ENCODE measurements at regions not wholly inside any gene's neighbourhood (a gene's known extent, or its start where the extent isn't known, plus 50 kb on each side); places are given as distances from the start of the nearest gene placed in this dataset.
"Not testable (repeated sequence)": the region's sequence is repeated elsewhere in the genome, so short reads cannot be mapped to it uniquely, and the experiment has no call there.

DNA sequence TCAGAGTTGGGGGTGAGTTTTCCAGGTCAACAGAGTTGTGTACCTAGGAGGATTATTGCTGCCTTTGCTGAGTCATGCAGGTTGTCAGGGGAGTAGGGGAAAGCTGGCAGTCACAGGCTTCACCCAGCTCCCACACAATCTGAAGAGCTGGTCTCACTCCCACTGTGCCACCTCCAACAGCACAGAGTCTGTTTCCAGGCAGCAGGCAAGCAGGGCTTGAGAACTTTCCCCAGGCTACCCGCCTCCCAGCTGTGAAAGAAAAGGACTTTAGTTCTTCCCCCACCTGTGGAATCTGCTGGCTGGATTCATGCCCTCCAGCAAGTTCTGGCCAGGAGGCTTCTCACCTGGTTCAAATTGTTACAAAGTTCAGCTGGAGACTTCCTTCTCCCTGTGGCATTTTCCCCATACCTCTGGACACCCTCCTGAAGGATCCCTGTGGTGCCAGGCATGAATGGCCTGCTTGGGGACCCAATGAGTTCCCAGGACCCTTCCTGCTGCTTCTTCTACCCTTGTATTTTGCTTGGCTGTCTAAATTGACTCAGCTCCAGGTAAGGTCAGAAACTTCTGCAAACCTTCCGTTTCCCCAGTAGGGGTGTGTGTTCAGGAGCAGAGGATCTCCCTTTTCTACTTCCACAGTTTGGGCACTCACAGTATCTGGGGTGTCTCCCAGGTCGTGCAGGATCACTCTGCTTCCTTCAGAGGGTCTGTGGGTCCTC lies 378.1 kb upstream of the MAN1A1 start (continued):
- TF ChIP-seq AFF4 (CRISPR knock-in tag; IDR thresholded peaks at IDR 0.05) = no peak
- TF ChIP-seq NFE2L2 (IDR thresholded peaks at IDR 0.05; ENCODE audit: low read length) = peak; percentile 91
- TF ChIP-seq ZNF737 (CRISPR knock-in tag; IDR thresholded peaks at IDR 0.05; ENCODE audit: borderline replicate concordance) = no peak
- no peak for TF ChIP-seq ATF7 (IDR thresholded peaks at IDR 0.05)
- TF ChIP-seq ATF7 (CRISPR knock-in tag; IDR thresholded peaks at IDR 0.05) = no peak
- TF ChIP-seq TEF (CRISPR knock-in tag; IDR thresholded peaks at IDR 0.05) = no peak

DNA sequence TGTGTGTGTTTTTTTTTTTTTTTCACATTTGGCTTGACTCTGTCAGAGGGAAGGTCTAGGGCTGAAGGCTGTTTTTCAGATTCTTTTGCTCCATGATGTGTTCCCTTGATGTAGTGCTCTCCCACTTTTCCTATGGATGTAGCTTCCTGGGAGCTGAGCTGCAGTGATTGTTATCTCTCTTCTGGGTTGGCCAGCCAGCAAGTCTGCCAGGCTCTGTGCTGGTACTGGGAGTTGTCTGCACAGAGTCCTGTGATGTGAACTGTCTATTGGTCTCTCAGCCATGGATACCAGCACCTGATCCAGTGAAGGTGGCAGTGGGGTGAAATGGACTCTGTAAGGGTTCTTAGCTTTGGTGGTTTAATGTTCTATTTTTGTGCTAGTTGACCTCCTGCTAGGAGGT lies 377.4 kb upstream of the MAN1A1 start:
- H3K27me3 ChIP-seq (ENCODE audit: control insufficient read depth in 1 of 2, insufficient read depth in 2 of 2, low read length in 2 of 2); H3K79me2 ChIP-seq (ENCODE audit: insufficient read depth, low read length); POLR2A ChIA-PET; H3K36me3 ChIP-seq (replicated peaks in 1 of 2; ENCODE audit: control insufficient read depth in 1 of 2, insufficient read depth in 2 of 2, low read length in 2 of 2); H3K27ac ChIP-seq (ENCODE audit: extremely low read length, insufficient read depth, low read length); CTCF ChIA-PET (ENCODE audit: low intra/inter-chr PET ratio, low total read pairs); H3K9me3 ChIP-seq (ENCODE audit: low read length); H2AFZ ChIP-seq (ENCODE audit: low read length); H3K4me3 ChIP-seq (replicated peaks in 1 of 3; ENCODE audit: insufficient read depth in 1 of 3, low read depth in 2 of 3, low read length in 3 of 3); FAIRE-seq; intact Hi-C loops (cut with micrococcal nuclease; ENCODE audit: unreplicated experiment); H4K20me1 ChIP-seq (ENCODE audit: insufficient read depth, low read length); H3K9ac ChIP-seq (ENCODE audit: insufficient read depth, low read depth, low read length); BruUV-seq (replicated peaks); ATAC-seq; DNase-seq (ENCODE audit: low spot score): not testable (repeated sequence)
- in situ Hi-C loops (cut with HindIII; ENCODE audit: extremely low pct_ligation_motif_present, low pct_unique_long_range_greater_than_20kb) = loop anchor here (25.0 kb wide), 3 partner anchors 590 to 1585 kb away; no protein-coding TSS in a partner anchor
- Histone ChIP-seq H3K4me2 (ENCODE audit: low read depth, low read length) (peak overlapping the region; percentile 70), H3K4me1 (ENCODE audit: insufficient read depth, low read length) (peaks cover 20% of the 10 kb centered on the region)
